WTC11 (cell line): ENCODE measurements at regions not wholly inside any gene's neighbourhood (a gene's known extent, or its start where the extent isn't known, plus 50 kb on each side); places are given as distances from the start of the nearest gene placed in this dataset.

Experiments
- AFF4 ChIP-seq: sonication (generic); formaldehyde crosslinking; IDR thresholded peaks from 2 replicates; pipeline ENCODE4 v1.8.1; 2023; ENCODE audit warnings: mild to moderate bottlenecking, missing genetic modification reagents, borderline replicate concordance
- CTCF ChIP-seq: fragments of 200-600 bp; IDR thresholded peaks from 2 replicates; pipeline ENCODE4 v1.8.0; 2022; ENCODE audit warnings: antibody characterized with exemption
- ESRRA ChIP-seq: sonication (generic); formaldehyde crosslinking; IDR thresholded peaks from 2 replicates; pipeline ENCODE4 v1.8.1; 2022; ENCODE audit warnings: mild to moderate bottlenecking, missing genetic modification reagents, borderline replicate concordance
- FOXP1 ChIP-seq: sonication (generic); formaldehyde crosslinking; IDR thresholded peaks from 2 replicates; pipeline ENCODE4 v1.8.0; 2022; ENCODE audit warnings: missing genetic modification reagents, mild to moderate bottlenecking, moderate library complexity, borderline replicate concordance
- JUN ChIP-seq: sonication (generic); formaldehyde crosslinking; IDR thresholded peaks from 2 replicates; pipeline ENCODE4 v1.8.0; 2023; ENCODE audit warnings: mild to moderate bottlenecking, missing genetic modification reagents
- MAX ChIP-seq: sonication (generic); formaldehyde crosslinking; IDR thresholded peaks from 2 replicates; pipeline ENCODE4 v1.8.0; 2022; ENCODE audit warnings: mild to moderate bottlenecking, missing genetic modification reagents
- MYBL2 ChIP-seq: sonication (generic); formaldehyde crosslinking; IDR thresholded peaks from 2 replicates; pipeline ENCODE4 v1.8.1; 2023; ENCODE audit warnings: mild to moderate bottlenecking, moderate library complexity, missing genetic modification reagents
- NR3C1 ChIP-seq: sonication (generic); formaldehyde crosslinking; conservative IDR thresholded peaks from 2 replicates; pipeline ENCODE4 v1.8.1; 2023; ENCODE audit warnings: low read depth, mild to moderate bottlenecking, missing genetic modification reagents
- PRDM15 ChIP-seq: sonication (generic); formaldehyde crosslinking; IDR thresholded peaks from 2 replicates; pipeline ENCODE4 v1.8.0; 2022; ENCODE audit warnings: missing genetic modification reagents
- SMAD4 ChIP-seq: sonication (generic); formaldehyde crosslinking; IDR thresholded peaks from 2 replicates; pipeline ENCODE4 v1.8.0; 2022; ENCODE audit warnings: mild to moderate bottlenecking, missing genetic modification reagents
- SP1 ChIP-seq: sonication (generic); formaldehyde crosslinking; conservative IDR thresholded peaks from 2 replicates; pipeline ENCODE4 v1.8.1; 2022; ENCODE audit warnings: missing genetic modification reagents
- TCF7 ChIP-seq: sonication (generic); formaldehyde crosslinking; IDR thresholded peaks from 2 replicates; pipeline ENCODE4 v1.8.0; 2022; ENCODE audit warnings: mild to moderate bottlenecking, low read depth, missing genetic modification reagents, moderate library complexity
- USF1 ChIP-seq: sonication (generic); formaldehyde crosslinking; IDR thresholded peaks from 2 replicates; pipeline ENCODE4 v1.8.0; 2022; ENCODE audit warnings: mild to moderate bottlenecking, missing genetic modification reagents
- ZBTB21 ChIP-seq: sonication (generic); formaldehyde crosslinking; IDR thresholded peaks from 2 replicates; pipeline ENCODE4 v1.8.1; 2023; ENCODE audit warnings: mild to moderate bottlenecking, missing genetic modification reagents, borderline replicate concordance

GRCh38 chr12:87827638-87828264 lies 201.4 kb downstream of the C12orf50 start:
- TF ChIP-seq SP1 (CRISPR knock-in tag) (no peak), CTCF (no peak), ZBTB21 (no peak), ESRRA (CRISPR knock-in tag) (no peak), MAX (CRISPR knock-in tag) (no peak), MYBL2 (CRISPR knock-in tag) (no peak), PRDM15 (CRISPR knock-in tag) (no peak), NR3C1 (CRISPR knock-in tag) (no peak), FOXP1 (CRISPR knock-in tag) (no peak), USF1 (no peak), AFF4 (no peak), JUN (no peak), TCF7 (CRISPR knock-in tag) (no peak), SMAD4 (no peak)
